Neural cell (in vitro differentiated cells): ENCODE measurements at regions not wholly inside any gene's neighbourhood (a gene's known extent, or its start where the extent isn't known, plus 50 kb on each side); places are given as distances from the start of the nearest gene placed in this dataset.

Experiments used
- CTCF ChIP-seq: fragments of 450-650 bp; IDR thresholded peaks from 2 replicates; pipeline ENCODE4 v1.5.1; 2014; ENCODE audit warnings: antibody characterized with exemption, mild to moderate bottlenecking, moderate library complexity; ENCODE audit not compliant: poor library complexity, severe bottlenecking
- EP300 ChIP-seq: fragments of 450-650 bp; conservative IDR thresholded peaks from 2 replicates; pipeline ENCODE4 v1.6.1; 2014; ENCODE audit warnings: antibody characterized with exemption, mild to moderate bottlenecking, moderate library complexity; ENCODE audit not compliant: poor library complexity, severe bottlenecking
- EZH2 ChIP-seq: fragments of 200-600, 300-800 bp; shearing (Covaris generic), sonication (generic); IDR thresholded peaks from 2 replicates; pipeline ENCODE4 v1.6.1; 2014; ENCODE audit warnings: antibody characterized with exemption, low read length, borderline replicate concordance, mild to moderate bottlenecking; ENCODE audit not compliant: insufficient read depth, poor library complexity, severe bottlenecking
- MXI1 ChIP-seq: fragments of 450-650 bp; conservative IDR thresholded peaks from 2 replicates; pipeline ENCODE4 v1.6.1; 2014; ENCODE audit warnings: antibody characterized with exemption, mild to moderate bottlenecking; ENCODE audit not compliant: poor library complexity, severe bottlenecking
- POLR2AphosphoS5 ChIP-seq: IDR thresholded peaks from 2 replicates; pipeline ENCODE4 v1.6.1; 2012
- RAD21 ChIP-seq: fragments of 450-650 bp; conservative IDR thresholded peaks from 2 replicates; pipeline ENCODE4 v1.6.1; 2014; ENCODE audit warnings: antibody characterized with exemption, mild to moderate bottlenecking, moderate library complexity
- REST ChIP-seq: IDR thresholded peaks from 2 replicates; pipeline ENCODE4 v1.6.1; 2012; ENCODE audit warnings: borderline replicate concordance
- TAF1 ChIP-seq: IDR thresholded peaks from 2 replicates; pipeline ENCODE4 v1.6.1; 2012; ENCODE audit warnings: low read depth

GRCh38 chr6:72535124-72535523 is 86.7 kb upstream of the KCNQ5 start:
- TF ChIP-seq RAD21 (no peak), TAF1 (no peak), REST (no peak), CTCF (no peak), EP300 (no peak), MXI1 (no peak), EZH2 (no peak), POLR2AphosphoS5 (no peak)
